Astrocyte (in vitro differentiated cells and primary cell): ENCODE measurements at regions not wholly inside any gene's neighbourhood (a gene's known extent, or its start where the extent isn't known, plus 50 kb on each side); places are given as distances from the start of the nearest gene placed in this dataset.

Experiments used
- DNase-seq: peaks from one replicate; pipeline ENCODE4 v3.0.0-alpha.2; 2010; ENCODE audit warnings: low read depth
- FAIRE-seq: peaks from 2 replicates; lab custom pipeline; 2011; peaks lifted over from hg19 to GRCh38; lab: Jason Lieb, UNC
- H2AFZ ChIP-seq: 2 replicates; pipeline ENCODE4 v1.6.0; 2012; ENCODE audit warnings: low read depth, low read length, inconsistent platforms
- H3K27ac ChIP-seq: 2 replicates; pipeline ENCODE4 v1.5.1; 2011; ENCODE audit warnings: low read depth, low read length, inconsistent platforms
- H3K27me3 ChIP-seq: 2 replicates; pipeline ENCODE4 v1.6.0; 2011; ENCODE audit warnings: low read length, inconsistent platforms; ENCODE audit not compliant: insufficient read depth
- H3K36me3 ChIP-seq: 2 replicates; pipeline ENCODE4 v1.5.1; 2011; ENCODE audit warnings: low read length, inconsistent platforms; ENCODE audit not compliant: insufficient read depth
- H3K4me1 ChIP-seq: 2 replicates; pipeline ENCODE4 v1.5.1; 2011; ENCODE audit warnings: low read length, inconsistent platforms; ENCODE audit not compliant: insufficient read depth
- H3K4me2 ChIP-seq: 2 replicates; pipeline ENCODE4 v1.6.0; 2012; ENCODE audit warnings: low read length, inconsistent platforms
- H3K4me3 ChIP-seq: 2 replicates; pipeline ENCODE4 v1.5.1; 2011; ENCODE audit warnings: low read depth, mild to moderate bottlenecking, low read length, inconsistent platforms; ENCODE audit not compliant: insufficient read depth
- H3K79me2 ChIP-seq: 2 replicates; pipeline ENCODE4 v1.6.0; 2012; ENCODE audit warnings: mild to moderate bottlenecking, low read length, inconsistent platforms; ENCODE audit not compliant: insufficient read depth
- H3K9ac ChIP-seq: 2 replicates; pipeline ENCODE4 v1.6.0; 2012; ENCODE audit warnings: mild to moderate bottlenecking, low read length, inconsistent platforms
- H3K9me3 ChIP-seq: 2 replicates; pipeline ENCODE4 v1.5.1; 2012; ENCODE audit warnings: low read depth, mild to moderate bottlenecking, low read length, inconsistent platforms; ENCODE audit not compliant: insufficient read depth
- H4K20me1 ChIP-seq: 2 replicates; pipeline ENCODE4 v1.6.0; 2012; ENCODE audit warnings: low read length, inconsistent platforms; ENCODE audit not compliant: insufficient read depth
- H3K27ac Mint-ChIP-seq: one replicate; pipeline ENCODE4 v1.8.0; 2021; ENCODE audit warnings: mild to moderate bottlenecking, mixed read lengths; ENCODE audit not compliant: unreplicated experiment
- H3K27me3 Mint-ChIP-seq: one replicate; pipeline ENCODE4 v1.8.0; 2021; ENCODE audit warnings: low read depth, mixed read lengths; ENCODE audit not compliant: unreplicated experiment
- H3K36me3 Mint-ChIP-seq: one replicate; pipeline ENCODE4 v1.8.0; 2021; ENCODE audit warnings: low read depth, mixed read lengths; ENCODE audit not compliant: unreplicated experiment
- H3K4me1 Mint-ChIP-seq: one replicate; pipeline ENCODE4 v1.8.0; 2021; ENCODE audit warnings: low read depth, mixed read lengths; ENCODE audit not compliant: unreplicated experiment
- H3K4me3 Mint-ChIP-seq: one replicate; pipeline ENCODE4 v1.8.0; 2021; ENCODE audit warnings: mild to moderate bottlenecking, moderate library complexity, mixed read lengths; ENCODE audit not compliant: unreplicated experiment
- H3K9me3 Mint-ChIP-seq: one replicate; pipeline ENCODE4 v1.8.0; 2021; ENCODE audit warnings: mild to moderate bottlenecking, mixed read lengths; ENCODE audit not compliant: unreplicated experiment
- CTCF ChIP-seq: IDR thresholded peaks from 2 replicates; pipeline ENCODE4 v1.5.1; 2011; ENCODE audit warnings: low read depth, mild to moderate bottlenecking, inconsistent platforms, low read length, moderate library complexity; ENCODE audit not compliant: insufficient read depth
- EZH2 ChIP-seq: IDR thresholded peaks from 2 replicates; pipeline ENCODE4 v1.6.1; 2012; ENCODE audit warnings: mild to moderate bottlenecking, low read length, inconsistent platforms; ENCODE audit not compliant: insufficient read depth

- Histone ChIP-seq H4K20me1 (no peaks in the 10 kb centered on the region), H3K4me2 (no peak overlapping the region), H3K4me3 (no peak overlapping the region), H3K27me3 (peaks cover 3% of the 10 kb centered on the region), H3K36me3 (no peaks in the 10 kb centered on the region), H2AFZ (no peak overlapping the region), H3K27ac (no peak overlapping the region), H3K4me1 (peaks cover 8% of the 10 kb centered on the region), H3K9me3 (no peaks in the 10 kb centered on the region), H3K9ac (no peak overlapping the region), H3K79me2 (no peaks in the 10 kb centered on the region)
- TF ChIP-seq EZH2 (no peak), CTCF (no peak)
- Mint-ChIP-seq H3K36me3 (no peaks in the 10 kb centered on the region), H3K9me3 (no peaks in the 10 kb centered on the region), H3K27me3 (no peaks in the 10 kb centered on the region), H3K4me1 (no peaks in the 10 kb centered on the region), H3K4me3 (no peak overlapping the region), H3K27ac (no peak overlapping the region)
- FAIRE-seq: no peak
- no peak for DNase-seq
Measured at GRCh38 chr14:53858345-53858684, 98.3 kb downstream of the BMP4 start.

GRCh38 chr14:53857625-53858344 is 98.8 kb downstream of the BMP4 start:
- H3K9me3 Mint-ChIP-seq: no peaks in the 10 kb centered on the region
- Histone ChIP-seq H3K4me1 (peaks cover 8% of the 10 kb centered on the region), H2AFZ (no peak overlapping the region), H3K9me3 (no peaks in the 10 kb centered on the region), H4K20me1 (no peaks in the 10 kb centered on the region), H3K9ac (no peak overlapping the region), H3K4me3 (no peak overlapping the region), H3K4me2 (no peak overlapping the region), H3K36me3 (no peaks in the 10 kb centered on the region), H3K27ac (no peak overlapping the region), H3K79me2 (no peaks in the 10 kb centered on the region), H3K27me3 (peaks cover 3% of the 10 kb centered on the region)
- no peak overlapping the region for H3K27ac Mint-ChIP-seq
- TF ChIP-seq CTCF: no peak
- no peak for TF ChIP-seq EZH2
- H3K4me3 Mint-ChIP-seq: no peak overlapping the region
- no peaks in the 10 kb centered on the region for H3K27me3 Mint-ChIP-seq
- no peak for DNase-seq
- H3K4me1 Mint-ChIP-seq: no peaks in the 10 kb centered on the region
- FAIRE-seq: no peak
- H3K36me3 Mint-ChIP-seq: no peaks in the 10 kb centered on the region

- Histone ChIP-seq H3K4me3 (no peak overlapping the region), H3K79me2 (no peaks in the 10 kb centered on the region), H4K20me1 (no peaks in the 10 kb centered on the region), H3K9ac (no peak overlapping the region), H3K27ac (no peak overlapping the region), H2AFZ (no peak overlapping the region), H3K4me2 (no peak overlapping the region), H3K27me3 (peaks cover 3% of the 10 kb centered on the region), H3K9me3 (no peaks in the 10 kb centered on the region), H3K36me3 (no peaks in the 10 kb centered on the region), H3K4me1 (peaks cover 8% of the 10 kb centered on the region)
- TF ChIP-seq EZH2 (no peak), CTCF (no peak)
- H3K4me1 Mint-ChIP-seq: peaks cover 11% of the 10 kb centered on the region
- H3K9me3 Mint-ChIP-seq: no peaks in the 10 kb centered on the region
- DNase-seq (no peak), FAIRE-seq (no peak)
- no peak overlapping the region for H3K4me3 Mint-ChIP-seq
- no peak overlapping the region for H3K27ac Mint-ChIP-seq
- H3K36me3 Mint-ChIP-seq: no peaks in the 10 kb centered on the region
- H3K27me3 Mint-ChIP-seq: no peaks in the 10 kb centered on the region
Measured at GRCh38 chr14:53855574-53855973, 101.1 kb downstream of the BMP4 start.
